C4-2B (cell line): ENCODE measurements at regions not wholly inside any gene's neighbourhood (a gene's known extent, or its start where the extent isn't known, plus 50 kb on each side); places are given as distances from the start of the nearest gene placed in this dataset.

ENCODE experiments used
- CTCF ChIP-seq: fragments of 450-650 bp; conservative IDR thresholded peaks from 2 replicates; pipeline ENCODE4 v1.5.1; 2017; ENCODE audit warnings: mild to moderate bottlenecking
- ZFX ChIP-seq: fragments of 450-650 bp; IDR thresholded peaks from 2 replicates; pipeline ENCODE4 v1.6.1; 2017

- no peak for TF ChIP-seq CTCF
- TF ChIP-seq ZFX, result no peak
Measured at GRCh38 chr9:115277301-115277700, 159.3 kb upstream of the TNC start.
